Keratinocyte (primary cell): ENCODE measurements at regions not wholly inside any gene's neighbourhood (a gene's known extent, or its start where the extent isn't known, plus 50 kb on each side); places are given as distances from the start of the nearest gene placed in this dataset.

Source experiments
- DNase-seq: peaks from one replicate; pipeline ENCODE4 v3.0.0-alpha.2; 2011; ENCODE audit warnings: low read depth, missing footprints, low spot score
- FAIRE-seq: peaks from 2 replicates; lab custom pipeline; 2011; peaks lifted over from hg19 to GRCh38; lab: Jason Lieb, UNC
- H2AFZ ChIP-seq: 2 replicates; pipeline ENCODE4 v1.6.0; 2012; ENCODE audit warnings: low read length, control low read depth, inconsistent platforms; ENCODE audit not compliant: control insufficient read depth
- H3K27ac ChIP-seq: 2 replicates; pipeline ENCODE4 v1.5.1; 2011; ENCODE audit warnings: low read length; ENCODE audit not compliant: control insufficient read depth, insufficient read depth
- H3K27me3 ChIP-seq: 3 replicates; pipeline ENCODE4 v1.6.0; 2011; ENCODE audit warnings: low read length; ENCODE audit not compliant: control insufficient read depth, insufficient read depth; ENCODE audit errors: extremely low read depth
- H3K36me3 ChIP-seq, 2 experiments: 2 replicates in 1 of 2; 3 replicates in 1 of 2; pipeline ENCODE4 v1.5.1; 2011; ENCODE audit warnings: low read length in 2 of 2, mild to moderate bottlenecking in 1 of 2; ENCODE audit not compliant: control insufficient read depth in 2 of 2, insufficient read depth in 2 of 2; ENCODE audit errors: extremely low read depth in 1 of 2
- H3K4me1 ChIP-seq: 3 replicates; pipeline ENCODE4 v1.5.1; 2011; ENCODE audit warnings: low read length; ENCODE audit not compliant: control insufficient read depth, insufficient read depth; ENCODE audit errors: extremely low read depth
- H3K4me2 ChIP-seq: 3 replicates; pipeline ENCODE4 v1.6.0; 2011; ENCODE audit warnings: low read depth, low read length; ENCODE audit not compliant: control insufficient read depth, insufficient read depth; ENCODE audit errors: extremely low read depth
- H3K4me3 ChIP-seq, 3 experiments: fragments of 200-600 bp in 1 of 3; sonication (generic) in 1 of 3; 2 replicates in 2 of 3; 3 replicates in 1 of 3; pipeline ENCODE4 v1.5.1; 2011 to 2016; ENCODE audit warnings: low read length in 3 of 3, mild to moderate bottlenecking in 3 of 3, control low read depth in 2 of 3, inconsistent platforms in 1 of 3, low read depth in 1 of 3, mixed read lengths in 1 of 3, mixed run types in 1 of 3, moderate library complexity in 1 of 3; ENCODE audit not compliant: control insufficient read depth in 2 of 3, insufficient read depth in 2 of 3; ENCODE audit errors: extremely low read depth in 1 of 3
- H3K79me2 ChIP-seq: 2 replicates; pipeline ENCODE4 v1.6.0; 2012; ENCODE audit warnings: low read length; ENCODE audit not compliant: control insufficient read depth, insufficient read depth
- H3K9ac ChIP-seq: 3 replicates; pipeline ENCODE4 v1.6.0; 2011; ENCODE audit warnings: low read length; ENCODE audit not compliant: control insufficient read depth, insufficient read depth; ENCODE audit errors: extremely low read depth
- H3K9me1 ChIP-seq: 3 replicates; pipeline ENCODE4 v1.6.0; 2011; ENCODE audit warnings: low read length; ENCODE audit not compliant: control insufficient read depth, insufficient read depth; ENCODE audit errors: extremely low read depth
- H3K9me3 ChIP-seq: 2 replicates; pipeline ENCODE4 v1.5.1; 2012; ENCODE audit warnings: low read depth, low read length; ENCODE audit not compliant: control insufficient read depth
- H4K20me1 ChIP-seq: 3 replicates; pipeline ENCODE4 v1.6.0; 2011; ENCODE audit warnings: low read length; ENCODE audit not compliant: control insufficient read depth, insufficient read depth; ENCODE audit errors: extremely low read depth
- CTCF ChIP-seq, 3 experiments: IDR thresholded peaks in 1 of 3; conservative IDR thresholded peaks in 1 of 3; optimal IDR thresholded peaks in 1 of 3; 2 replicates in 2 of 3; 3 replicates in 1 of 3; pipeline versions ENCODE3 to v1.5.1; 2011; ENCODE audit warnings: low read length in 3 of 3, mild to moderate bottlenecking in 3 of 3, moderate library complexity in 2 of 3, control low read depth in 1 of 3, inconsistent platforms in 1 of 3; ENCODE audit not compliant: insufficient read depth in 2 of 3; ENCODE audit errors: extremely low read depth in 1 of 3
- EZH2 ChIP-seq: IDR thresholded peaks from one replicate; pipeline ENCODE4 v1.6.1; 2012; ENCODE audit warnings: inconsistent platforms, mild to moderate bottlenecking, low read length, moderate library complexity
- dilution Hi-C: fragments of 300-500 bp; cut with MboI; formaldehyde crosslinking; loops from one replicate; pipeline ENCODE4 v1.7.0; 2020; ENCODE audit warnings: low sequenced_read_pairs; ENCODE audit not compliant: extremely low pct_ligation_motif_present

GRCh38 chr13:82634946-82635345, 1247.3 kb downstream of the SLITRK1 start:
- H3K4me1 ChIP-seq, result no peaks in the 10 kb centered on the region
- H3K4me3 ChIP-seq, result no peak overlapping the region
- H3K9me1 ChIP-seq, result no peaks in the 10 kb centered on the region
- H3K27ac ChIP-seq, result no peak overlapping the region
- H3K27me3 ChIP-seq, result no peaks in the 10 kb centered on the region
- no peak for DNase-seq
- H3K36me3 ChIP-seq, result no peaks in the 10 kb centered on the region
- no peak overlapping the region for H2AFZ ChIP-seq
- TF ChIP-seq CTCF (optimal IDR thresholded peaks at IDR 0.05 in 1 of 3, IDR thresholded peaks at IDR 0.05 in 1 of 3, conservative IDR thresholded peaks at IDR 0.05 in 1 of 3; ENCODE audit: extremely low read depth in 1 of 3, insufficient read depth in 2 of 3, low read length in 3 of 3), result no peak
- TF ChIP-seq EZH2, result no peak
- no peak overlapping the region for H3K9ac ChIP-seq
- dilution Hi-C loops, result no loop called here
- FAIRE-seq, result no peak
- H4K20me1 ChIP-seq, result no peaks in the 10 kb centered on the region
- H3K4me2 ChIP-seq, result no peak overlapping the region
- no peaks in the 10 kb centered on the region for H3K79me2 ChIP-seq
- H3K9me3 ChIP-seq, result no peaks in the 10 kb centered on the region

GRCh38 chr13:82627183-82627582, 1255.1 kb downstream of the SLITRK1 start:
- Histone ChIP-seq H3K4me2 (no peak overlapping the region), H4K20me1 (no peaks in the 10 kb centered on the region), H3K79me2 (no peaks in the 10 kb centered on the region), H3K4me3 (no peak overlapping the region), H2AFZ (no peak overlapping the region), H3K9me3 (no peaks in the 10 kb centered on the region), H3K27ac (no peak overlapping the region), H3K27me3 (no peaks in the 10 kb centered on the region), H3K4me1 (no peaks in the 10 kb centered on the region), H3K9ac (no peak overlapping the region), H3K36me3 (no peaks in the 10 kb centered on the region), H3K9me1 (no peaks in the 10 kb centered on the region)
- DNase-seq (no peak), FAIRE-seq (no peak)
- TF ChIP-seq EZH2, result no peak
- dilution Hi-C loops, result no loop called here

GRCh38 chr13:82625717-82626116, 1256.6 kb downstream of the SLITRK1 start:
- no peaks in the 10 kb centered on the region for H3K36me3 ChIP-seq
- no peak for TF ChIP-seq EZH2
- TF ChIP-seq CTCF (optimal IDR thresholded peaks at IDR 0.05 in 1 of 3, IDR thresholded peaks at IDR 0.05 in 1 of 3, conservative IDR thresholded peaks at IDR 0.05 in 1 of 3; ENCODE audit: extremely low read depth in 1 of 3, insufficient read depth in 2 of 3, low read length in 3 of 3), result no peak
- H3K9me3 ChIP-seq, result no peaks in the 10 kb centered on the region
- no peak for FAIRE-seq
- H3K4me1 ChIP-seq, result no peaks in the 10 kb centered on the region
- no peak overlapping the region for H3K9ac ChIP-seq
- no peak for DNase-seq
- H4K20me1 ChIP-seq, result no peaks in the 10 kb centered on the region
- H3K4me2 ChIP-seq, result no peak overlapping the region
- no peaks in the 10 kb centered on the region for H3K79me2 ChIP-seq
- no peaks in the 10 kb centered on the region for H3K9me1 ChIP-seq
- H3K27ac ChIP-seq, result no peak overlapping the region
- H3K4me3 ChIP-seq, result no peak overlapping the region
- H2AFZ ChIP-seq, result no peak overlapping the region
- H3K27me3 ChIP-seq, result no peaks in the 10 kb centered on the region
- dilution Hi-C loops, result no loop called here
